ENCODE measurements at regions not wholly inside any gene's neighbourhood (a gene's known extent, or its start where the extent isn't known, plus 50 kb on each side); places are given as distances from the start of the nearest gene placed in this dataset.
A peak's percentile ranks its signal among the peaks of the same experiment; 100 is the strongest.

DNA sequence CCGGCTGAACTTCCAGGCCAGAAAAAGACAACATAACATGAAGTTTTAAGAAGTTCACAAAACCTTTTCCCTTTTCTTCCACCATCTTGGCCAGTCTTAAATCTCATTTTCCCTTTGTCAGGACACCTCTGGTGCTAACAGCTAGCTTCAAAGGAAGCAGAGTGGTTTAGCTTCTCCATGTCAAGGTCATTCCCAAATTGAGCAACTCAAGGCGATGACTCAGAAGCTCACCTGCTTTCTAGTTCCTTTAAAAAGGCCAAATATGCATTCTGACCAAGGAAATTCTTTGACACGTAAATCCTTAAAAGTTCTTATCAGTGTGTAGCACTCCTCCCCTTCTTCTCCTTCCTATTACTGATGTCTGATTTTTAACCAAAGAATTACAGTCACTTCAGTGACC lies 69.6 kb upstream of the VGLL2 start (continued):
- TF ChIP-seq PKNOX1 (IDR thresholded peaks at IDR 0.05) = no peak
- TF ChIP-seq EZH2 (IDR thresholded peaks at IDR 0.05; ENCODE audit: borderline replicate concordance, control insufficient read depth, low read depth, low read length) = no peak
- no peak for TF ChIP-seq NR2C2 (IDR thresholded peaks at IDR 0.05; ENCODE audit: borderline replicate concordance, control insufficient read depth, insufficient read length, low read depth)
- TF ChIP-seq BMI1 (IDR thresholded peaks at IDR 0.05; ENCODE audit: borderline replicate concordance) = no peak
- no peak for TF ChIP-seq ELK1 (IDR thresholded peaks at IDR 0.05; ENCODE audit: low read depth, low read length)

DNA sequence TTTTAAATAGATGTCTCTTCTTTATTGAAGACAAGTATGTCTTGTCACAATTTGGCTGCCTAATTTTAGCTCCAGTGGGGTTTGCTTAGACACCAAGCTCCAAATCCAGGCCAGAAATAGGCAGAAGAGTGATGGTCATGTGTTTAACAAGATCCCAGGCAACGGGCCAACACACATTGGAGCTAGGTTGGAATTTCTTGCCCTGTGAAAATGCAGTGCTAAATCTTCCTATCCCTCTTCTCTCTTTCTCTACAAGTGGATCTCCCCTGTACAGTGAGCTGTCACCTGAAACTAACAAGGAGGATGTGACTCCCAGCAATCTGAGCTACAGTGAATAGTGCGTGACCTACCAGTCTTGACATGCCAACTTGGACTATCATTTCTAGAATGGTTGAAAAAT lies 65.3 kb upstream of the VGLL2 start:
- POLR2A ChIA-PET = no interaction called here
- ATAC-seq = peak; percentile 36; the same call in 1 of the 3 replicates
- Histone ChIP-seq H3K27me3 (replicated peaks in 1 of 2; ENCODE audit: control insufficient read depth in 2 of 2, insufficient read depth in 2 of 2, low read length in 1 of 2) (no peaks in the 10 kb centered on the region), H3K9me3 (replicated peaks; ENCODE audit: control insufficient read depth, insufficient read depth, low read length) (no peaks in the 10 kb centered on the region), H3K36me3 (ENCODE audit: control insufficient read depth in 2 of 2, insufficient read depth in 2 of 2, low read length in 1 of 2) (no peaks in the 10 kb centered on the region), H3K9ac (ENCODE audit: control insufficient read depth, insufficient read depth, low read length) (no peak overlapping the region), H3K4me1 (ENCODE audit: control insufficient read depth, insufficient read depth, low read length) (no peaks in the 10 kb centered on the region), H3K4me2 (ENCODE audit: control insufficient read depth, insufficient read depth) (no peak overlapping the region), H2AFZ (ENCODE audit: control insufficient read depth, low read depth, low read length) (no peak overlapping the region), H4K20me1 (ENCODE audit: control insufficient read depth, insufficient read depth) (no peaks in the 10 kb centered on the region), H3K4me3 (no peak overlapping the region), H3K27ac (ENCODE audit: control insufficient read depth, insufficient read depth) (no peak overlapping the region), H3K79me2 (ENCODE audit: control insufficient read depth, insufficient read depth, low read length) (no peaks in the 10 kb centered on the region)
- no peak for FAIRE-seq
- SMC1A ChIA-PET (ENCODE audit: uncharacterized antibody, unreplicated experiment) = no interaction called here
- CTCF ChIA-PET = interaction anchor here (0.6 kb wide), 1 partner anchor 228 kb away, joined by 3 read pairs; no protein-coding TSS in a partner anchor
- BruUV-seq (replicated peaks) = no TSS peak
- in situ Hi-C loops (cut with MboI) = no loop called here
- WGBS (ENCODE audit: insufficient coverage, insufficient replicate concordance, low lambda C conversion rate, missing lambda C conversion rate) = 47% methylated on average over 2 of the region's 2 CpGs
- intact Hi-C loops (cut with micrococcal nuclease; ENCODE audit: unreplicated experiment) = no loop called here
- RAD21 ChIA-PET (ENCODE audit: unreplicated experiment) = interaction anchor here (1.2 kb wide), 1 partner anchor 228 kb away, joined by 3 read pairs; no protein-coding TSS in a partner anchor
- no peak for DNase-seq (ENCODE audit: low read depth, low spot score)
- TF ChIP-seq CBFB (IDR thresholded peaks at IDR 0.05; ENCODE audit: low read depth) = no peak
- no peak for TF ChIP-seq BHLHE40 (IDR thresholded peaks at IDR 0.05; ENCODE audit: borderline replicate concordance in 1 of 2, low read depth in 2 of 2, low read length in 1 of 2)
- TF ChIP-seq ZNF207 (IDR thresholded peaks at IDR 0.05; ENCODE audit: borderline replicate concordance) = no peak
- TF ChIP-seq SMAD1 (IDR thresholded peaks at IDR 0.05; ENCODE audit: low read depth, partially characterized antibody) = no peak
- no peak for TF ChIP-seq RELA (IDR thresholded peaks at IDR 0.05; ENCODE audit: borderline replicate concordance, partially characterized antibody)
- TF ChIP-seq BRCA1 (IDR thresholded peaks at IDR 0.05; ENCODE audit: low read depth, low read length) = no peak
- TF ChIP-seq YBX1 (IDR thresholded peaks at IDR 0.05) = no peak
- TF ChIP-seq GABPA (IDR thresholded peaks at IDR 0.05; ENCODE audit: low read depth) = no peak
- TF ChIP-seq, protein P1, sequence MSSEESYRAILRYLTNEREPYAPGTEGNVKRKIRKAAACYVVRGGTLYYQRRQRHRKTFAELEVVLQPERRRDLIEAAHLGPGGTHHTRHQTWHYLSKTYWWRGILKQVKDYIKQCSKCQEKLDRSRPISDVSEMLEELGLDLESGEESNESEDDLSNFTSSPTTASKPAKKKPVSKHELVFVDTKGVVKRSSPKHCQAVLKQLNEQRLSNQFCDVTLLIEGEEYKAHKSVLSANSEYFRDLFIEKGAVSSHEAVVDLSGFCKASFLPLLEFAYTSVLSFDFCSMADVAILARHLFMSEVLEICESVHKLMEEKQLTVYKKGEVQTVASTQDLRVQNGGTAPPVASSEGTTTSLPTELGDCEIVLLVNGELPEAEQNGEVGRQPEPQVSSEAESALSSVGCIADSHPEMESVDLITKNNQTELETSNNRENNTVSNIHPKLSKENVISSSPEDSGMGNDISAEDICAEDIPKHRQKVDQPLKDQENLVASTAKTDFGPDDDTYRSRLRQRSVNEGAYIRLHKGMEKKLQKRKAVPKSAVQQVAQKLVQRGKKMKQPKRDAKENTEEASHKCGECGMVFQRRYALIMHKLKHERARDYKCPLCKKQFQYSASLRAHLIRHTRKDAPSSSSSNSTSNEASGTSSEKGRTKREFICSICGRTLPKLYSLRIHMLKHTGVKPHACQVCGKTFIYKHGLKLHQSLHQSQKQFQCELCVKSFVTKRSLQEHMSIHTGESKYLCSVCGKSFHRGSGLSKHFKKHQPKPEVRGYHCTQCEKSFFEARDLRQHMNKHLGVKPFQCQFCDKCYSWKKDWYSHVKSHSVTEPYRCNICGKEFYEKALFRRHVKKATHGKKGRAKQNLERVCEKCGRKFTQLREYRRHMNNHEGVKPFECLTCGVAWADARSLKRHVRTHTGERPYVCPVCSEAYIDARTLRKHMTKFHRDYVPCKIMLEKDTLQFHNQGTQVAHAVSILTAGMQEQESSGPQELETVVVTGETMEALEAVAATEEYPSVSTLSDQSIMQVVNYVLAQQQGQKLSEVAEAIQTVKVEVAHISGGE (CRISPR knock-in tag; IDR thresholded peaks at IDR 0.05) = no peak
- no peak for TF ChIP-seq IRF4 (IDR thresholded peaks at IDR 0.05; ENCODE audit: low read depth, low read length)
- TF ChIP-seq SPI1 (IDR thresholded peaks at IDR 0.05; ENCODE audit: borderline replicate concordance, insufficient read depth, low read depth, low read length) = no peak
- TF ChIP-seq PML (IDR thresholded peaks at IDR 0.05; ENCODE audit: low read length) = no peak
